Neuronal stem cell (in vitro differentiated cells): ENCODE measurements at regions not wholly inside any gene's neighbourhood (a gene's known extent, or its start where the extent isn't known, plus 50 kb on each side); places are given as distances from the start of the nearest gene placed in this dataset.

Source experiments
- DNase-seq: peaks from one replicate; pipeline ENCODE4 v3.0.0-alpha.2; 2013; ENCODE audit warnings: low spot score
- H2AFZ ChIP-seq: one replicate; pipeline ENCODE4 v1.6.1; 2013; ENCODE audit warnings: mild to moderate bottlenecking, low read length, inconsistent platforms
- H2AK5ac ChIP-seq: 2 replicates; pipeline ENCODE4 v1.6.1; 2013; ENCODE audit warnings: low read depth, mild to moderate bottlenecking, inconsistent platforms, low read length, moderate library complexity, mixed read lengths
- H2BK120ac ChIP-seq: 2 replicates; pipeline ENCODE4 v1.6.1; 2013; ENCODE audit warnings: low read depth, mild to moderate bottlenecking, inconsistent platforms, low read length, moderate library complexity, mixed read lengths
- H2BK12ac ChIP-seq: one replicate; pipeline ENCODE4 v1.6.1; 2013; ENCODE audit warnings: low read length, inconsistent platforms
- H2BK15ac ChIP-seq: 2 replicates; pipeline ENCODE4 v1.6.1; 2013; ENCODE audit warnings: mild to moderate bottlenecking, low read length, inconsistent platforms, mixed read lengths
- H2BK5ac ChIP-seq: one replicate; pipeline ENCODE4 v1.6.1; 2013; ENCODE audit warnings: inconsistent platforms, mild to moderate bottlenecking, low read length, moderate library complexity
- H3K14ac ChIP-seq: one replicate; pipeline ENCODE4 v1.6.1; 2013; ENCODE audit warnings: low read length, inconsistent platforms
- H3K18ac ChIP-seq: 2 replicates; pipeline ENCODE4 v1.6.1; 2013; ENCODE audit warnings: low read length, inconsistent platforms
- H3K23ac ChIP-seq: 2 replicates; pipeline ENCODE4 v1.6.1; 2013; ENCODE audit warnings: low read depth, mild to moderate bottlenecking, mixed read lengths, low read length, inconsistent platforms; ENCODE audit not compliant: poor library complexity
- H3K27ac ChIP-seq: replicated peaks from 3 replicates; pipeline ENCODE4 v1.5.1; 2013; ENCODE audit warnings: low read length, inconsistent platforms
- H3K27me3 ChIP-seq, 3 experiments: 2 replicates each; pipeline ENCODE4 v1.6.1; 2013; ENCODE audit warnings: low read length in 3 of 3, mild to moderate bottlenecking in 2 of 3, inconsistent platforms in 1 of 3, low read depth in 1 of 3, mixed read lengths in 1 of 3, moderate library complexity in 1 of 3; ENCODE audit not compliant: control insufficient read depth in 3 of 3, insufficient read depth in 3 of 3
- H3K36me3 ChIP-seq, 2 donors: replicated peaks in 1 of 2; 2 replicates each; pipeline ENCODE4 v1.6.1; 2013; ENCODE audit warnings: low read length in 2 of 2; ENCODE audit not compliant: control insufficient read depth in 2 of 2, insufficient read depth in 2 of 2
- H3K4ac ChIP-seq: 2 replicates; pipeline ENCODE4 v1.6.1; 2013; ENCODE audit warnings: inconsistent platforms, mild to moderate bottlenecking, low read length, moderate library complexity
- H3K4me1 ChIP-seq, 2 donors: 1 replicate in 1 of 2; 2 replicates in 1 of 2; pipeline ENCODE4 v1.6.1; 2013; ENCODE audit warnings: low read length in 2 of 2, low read depth in 1 of 2; ENCODE audit not compliant: control insufficient read depth in 2 of 2, insufficient read depth in 1 of 2
- H3K4me2 ChIP-seq: one replicate; pipeline ENCODE4 v1.6.1; 2013; ENCODE audit warnings: mild to moderate bottlenecking, low read length, inconsistent platforms; ENCODE audit not compliant: insufficient read depth, poor library complexity, severe bottlenecking
- H3K4me3 ChIP-seq, 2 donors: 2 replicates each; pipeline ENCODE4 v1.5.1; 2013; ENCODE audit warnings: low read length in 2 of 2, mild to moderate bottlenecking in 2 of 2, inconsistent platforms in 1 of 2, moderate library complexity in 1 of 2
- H3K79me1 ChIP-seq: one replicate; pipeline ENCODE4 v1.6.1; 2013; ENCODE audit warnings: low read depth, mild to moderate bottlenecking, inconsistent platforms, low read length, moderate library complexity
- H3K9ac ChIP-seq: one replicate; pipeline ENCODE4 v1.6.1; 2013; ENCODE audit warnings: mild to moderate bottlenecking, low read depth, low read length, inconsistent platforms; ENCODE audit not compliant: poor library complexity
- H3K9me3 ChIP-seq, 2 donors: replicated peaks in 1 of 2; 2 replicates each; pipeline versions ENCODE3 to v1.6.1; 2013; ENCODE audit warnings: low read length in 2 of 2, mild to moderate bottlenecking in 2 of 2, inconsistent platforms in 1 of 2, low read depth in 1 of 2, mixed read lengths in 1 of 2, moderate library complexity in 1 of 2; ENCODE audit not compliant: control insufficient read depth in 2 of 2, insufficient read depth in 1 of 2
- H4K8ac ChIP-seq: one replicate; pipeline ENCODE4 v1.6.1; 2013; ENCODE audit warnings: low read depth, mild to moderate bottlenecking, inconsistent platforms, low read length, moderate library complexity
- H4K91ac ChIP-seq: one replicate; pipeline ENCODE4 v1.6.1; 2013; ENCODE audit warnings: low read length, low read depth, mild to moderate bottlenecking, inconsistent platforms; ENCODE audit not compliant: poor library complexity
- WGBS, 2 donors: extraction: QIAGEN DNeasy Blood & Tissue Kit; methylation state at CpG; one replicate each; pipeline ENCODE4 v1.1.7; 2013; ENCODE audit warnings: missing lambda C conversion rate in 2 of 2, mixed read lengths in 1 of 2; ENCODE audit not compliant: insufficient read length in 2 of 2, insufficient replicate concordance in 1 of 2; ENCODE audit errors: extremely low coverage in 2 of 2; 5-methylcytosine and 5-hydroxymethylcytosine counted together

DNA sequence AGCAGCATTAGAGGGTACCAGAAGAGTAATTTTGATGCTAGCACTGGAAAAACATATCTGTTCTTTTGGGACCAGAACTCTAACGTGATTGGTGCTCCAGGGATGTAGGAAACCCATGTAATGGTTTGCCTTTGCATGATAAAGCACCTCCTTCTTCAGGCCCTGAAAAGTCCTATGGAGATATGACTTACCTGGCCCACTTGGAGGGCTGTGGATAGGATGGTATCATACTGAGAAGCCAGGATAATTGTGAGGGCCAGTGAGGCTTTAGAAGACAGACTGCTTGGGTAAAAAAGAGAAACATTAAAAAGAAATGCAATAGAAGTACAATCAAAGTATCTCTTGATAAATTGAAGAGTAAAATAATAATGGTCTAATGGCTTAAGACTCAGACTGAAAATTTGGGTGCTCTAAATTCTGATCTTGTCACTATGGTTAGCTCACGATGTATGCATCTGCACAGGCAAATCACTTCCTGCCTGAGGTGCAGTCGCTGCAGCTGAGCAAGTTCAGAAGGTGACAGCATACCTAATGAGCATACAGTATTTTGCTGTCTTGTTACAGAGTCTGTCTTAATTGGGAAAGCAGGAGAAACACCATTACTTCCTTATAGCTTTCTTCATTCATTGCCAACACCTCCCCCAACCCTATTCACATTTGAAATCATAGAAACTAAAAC, 371.5 kb downstream of the NUP35 start:
- no peak overlapping the region for H2AK5ac ChIP-seq
- no peak overlapping the region for H2AFZ ChIP-seq
- no peak overlapping the region for H3K4me2 ChIP-seq
- no peak overlapping the region for H3K18ac ChIP-seq
- H3K23ac ChIP-seq, result no peak overlapping the region
- no peak overlapping the region for H3K14ac ChIP-seq
- no peak overlapping the region for H2BK120ac ChIP-seq
- WGBS, 2 donors, result no CpG with 5 or more reads among the region's 3 CpGs
- H3K9ac ChIP-seq, result no peak overlapping the region
- H2BK15ac ChIP-seq, result no peak overlapping the region
- H3K4me3 ChIP-seq, result no peak overlapping the region
- H3K27me3 ChIP-seq, result no peaks in the 10 kb centered on the region
- H4K91ac ChIP-seq, result no peak overlapping the region
- no peak for DNase-seq
- no peak overlapping the region for H2BK12ac ChIP-seq
- H2BK5ac ChIP-seq, result no peak overlapping the region
- no peaks in the 10 kb centered on the region for H3K79me1 ChIP-seq
- no peaks in the 10 kb centered on the region for H3K4me1 ChIP-seq
- no peaks in the 10 kb centered on the region for H3K36me3 ChIP-seq
- H3K9me3 ChIP-seq, result no peaks in the 10 kb centered on the region
- H3K27ac ChIP-seq, result no peak overlapping the region
- H3K4ac ChIP-seq, result no peak overlapping the region
- H4K8ac ChIP-seq, result no peak overlapping the region

DNA sequence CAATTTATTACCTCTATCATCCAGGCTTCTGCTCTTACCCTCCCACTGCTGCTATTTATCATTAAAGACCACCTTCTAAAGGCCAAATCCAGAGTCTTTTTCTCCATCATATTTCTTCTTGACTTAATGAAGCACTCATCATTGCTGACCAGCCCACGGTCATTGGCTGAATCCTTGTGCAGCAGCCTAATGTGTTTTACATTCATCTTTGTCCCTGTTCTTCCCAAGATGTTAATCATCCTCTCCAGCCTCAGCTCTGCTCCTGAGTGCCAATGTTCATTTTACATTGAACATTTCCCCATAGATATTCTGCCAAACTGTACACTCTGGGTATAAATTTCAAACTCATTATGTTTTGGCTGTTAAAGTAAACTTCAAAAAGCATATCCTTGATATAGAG, 373.6 kb downstream of the NUP35 start:
- Histone ChIP-seq H3K27ac (no peak overlapping the region), H3K27me3 (no peaks in the 10 kb centered on the region), H4K8ac (no peak overlapping the region), H2BK15ac (no peak overlapping the region), H4K91ac (no peak overlapping the region), H3K23ac (no peak overlapping the region), H3K36me3 (no peaks in the 10 kb centered on the region), H3K4me1 (no peaks in the 10 kb centered on the region), H3K4me3 (no peak overlapping the region), H3K9me3 (no peaks in the 10 kb centered on the region), H2BK120ac (no peak overlapping the region), H2BK5ac (no peak overlapping the region), H2AK5ac (no peak overlapping the region), H3K14ac (no peak overlapping the region), H3K79me1 (no peaks in the 10 kb centered on the region), H3K4me2 (no peak overlapping the region), H3K4ac (no peak overlapping the region), H2BK12ac (no peak overlapping the region), H2AFZ (no peak overlapping the region), H3K9ac (no peak overlapping the region), H3K18ac (no peak overlapping the region)
- no peak for DNase-seq
- no CpG with 5 or more reads among the region's 1 CpG for WGBS, 2 donors

DNA sequence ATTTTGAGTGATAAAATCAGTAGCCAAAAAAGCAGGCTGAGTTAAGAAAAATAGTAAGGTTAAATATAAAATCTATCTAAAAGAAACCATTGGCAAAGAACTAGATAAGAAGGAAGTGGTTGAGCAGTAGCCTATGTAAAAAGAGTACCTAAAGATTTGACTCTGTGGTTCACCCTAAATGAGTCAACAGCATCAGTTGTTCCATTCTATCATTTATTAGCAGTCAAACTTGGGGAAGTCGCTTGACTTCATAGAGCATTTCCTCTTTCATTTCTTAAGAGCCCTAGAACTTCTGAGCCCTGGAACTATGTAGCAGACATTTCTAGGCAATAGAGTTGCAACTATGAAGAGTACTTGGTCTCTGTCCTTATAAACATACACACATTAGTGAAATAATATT, 381.7 kb downstream of the NUP35 start:
- Histone ChIP-seq H3K4ac (no peak overlapping the region), H2BK120ac (no peak overlapping the region), H3K4me1 (no peaks in the 10 kb centered on the region), H3K9ac (no peak overlapping the region), H4K8ac (no peak overlapping the region), H3K27me3 (no peaks in the 10 kb centered on the region), H3K27ac (no peak overlapping the region), H3K79me1 (no peaks in the 10 kb centered on the region), H2BK5ac (no peak overlapping the region), H3K4me3 (no peak overlapping the region), H3K23ac (no peak overlapping the region), H2AK5ac (no peak overlapping the region), H2AFZ (no peak overlapping the region), H3K18ac (no peak overlapping the region), H2BK15ac (no peak overlapping the region), H3K14ac (no peak overlapping the region), H3K9me3 (peaks cover 0 to 2% of the 10 kb centered on the region in 2 donors), H2BK12ac (no peak overlapping the region), H3K4me2 (no peak overlapping the region), H3K36me3 (no peaks in the 10 kb centered on the region), H4K91ac (no peak overlapping the region)
- no peak for DNase-seq
- WGBS, 2 donors, result no CpG with 5 or more reads among the region's 1 CpG

DNA sequence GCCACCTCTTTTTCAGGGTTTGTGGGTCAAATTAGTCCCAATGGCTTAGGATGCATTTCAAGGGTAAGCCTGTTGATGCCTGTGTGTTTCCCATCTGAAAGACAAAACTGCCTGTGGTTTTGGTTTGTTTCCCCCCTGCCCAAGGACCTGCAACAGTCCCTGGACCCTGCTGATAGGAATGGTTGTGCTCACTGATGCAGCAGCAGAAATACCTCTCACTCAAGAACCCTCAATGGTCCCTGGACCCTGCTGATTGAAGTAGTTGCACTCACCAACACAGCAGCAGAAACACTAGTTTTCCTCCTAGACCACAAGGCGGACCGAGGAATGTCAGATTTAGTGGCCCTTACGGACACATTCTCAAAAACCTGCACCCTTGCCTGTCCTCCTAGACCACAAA, 386.9 kb downstream of the NUP35 start:
- Histone ChIP-seq H3K9ac (no peak overlapping the region), H4K8ac (no peak overlapping the region), H3K4me1 (no peaks in the 10 kb centered on the region), H3K4me2 (no peak overlapping the region), H2BK12ac (no peak overlapping the region), H2BK15ac (no peak overlapping the region), H4K91ac (no peak overlapping the region), H2AFZ (no peak overlapping the region), H3K27me3 (no peaks in the 10 kb centered on the region), H2BK5ac (no peak overlapping the region), H3K23ac (no peak overlapping the region), H3K4me3 (no peak overlapping the region), H2AK5ac (no peak overlapping the region), H3K36me3 (no peaks in the 10 kb centered on the region), H3K27ac (no peak overlapping the region), H3K18ac (no peak overlapping the region), H3K79me1 (no peaks in the 10 kb centered on the region), H3K14ac (no peak overlapping the region), H2BK120ac (no peak overlapping the region), H3K9me3 (peaks cover 0 to 2% of the 10 kb centered on the region in 2 donors), H3K4ac (no peak overlapping the region)
- DNase-seq, result no peak
- WGBS, 2 donors, result no CpG with 5 or more reads among the region's 3 CpGs
